H1 (cell line): ENCODE measurements at regions not wholly inside any gene's neighbourhood (a gene's known extent, or its start where the extent isn't known, plus 50 kb on each side); places are given as distances from the start of the nearest gene placed in this dataset.

Experiments
- BCL11A ChIP-seq, 2 experiments: IDR thresholded peaks; one replicate each; pipeline ENCODE4 v1.6.1; 2011; ENCODE audit warnings: low read depth in 2 of 2, low read length in 2 of 2, mild to moderate bottlenecking in 2 of 2
- CREB1 ChIP-seq: IDR thresholded peaks from 2 replicates; pipeline ENCODE4 v1.6.1; 2012; ENCODE audit warnings: inconsistent platforms
- EZH2 ChIP-seq: fragments of 200-600 bp; sonication (generic); IDR thresholded peaks from 2 replicates; pipeline ENCODE4 v1.7.1; 2012; ENCODE audit warnings: low read depth, mild to moderate bottlenecking, moderate library complexity, low read length, inconsistent platforms; ENCODE audit not compliant: severe bottlenecking
- HDAC2 ChIP-seq, 2 experiments: fragments of 300-600 bp in 1 of 2; sonication (generic) in 1 of 2; IDR thresholded peaks; 2 replicates each; pipeline ENCODE4 v1.6.1; 2011 to 2012; ENCODE audit warnings: low read depth in 2 of 2, low read length in 2 of 2, mild to moderate bottlenecking in 2 of 2, moderate library complexity in 2 of 2, borderline replicate concordance in 1 of 2, inconsistent platforms in 1 of 2
- JUND ChIP-seq: IDR thresholded peaks from 2 replicates; pipeline ENCODE4 v1.6.1; 2011; ENCODE audit warnings: mild to moderate bottlenecking, improper control_type of control experiment, low read length
- NRF1 ChIP-seq: IDR thresholded peaks from 2 replicates; pipeline ENCODE4 v1.6.1; 2011; ENCODE audit warnings: mild to moderate bottlenecking, low read depth, low read length, improper control_type of control experiment
- POLR2A ChIP-seq, 2 experiments: IDR thresholded peaks; 1 replicate in 1 of 2; 2 replicates in 1 of 2; pipeline ENCODE4 v1.6.1; 2011; ENCODE audit warnings: low read depth in 2 of 2, low read length in 2 of 2, mild to moderate bottlenecking in 2 of 2; ENCODE audit errors: control extremely low read depth in 1 of 2
- RAD21 ChIP-seq, 2 experiments: IDR thresholded peaks in 1 of 2; conservative IDR thresholded peaks in 1 of 2; 2 replicates each; pipeline ENCODE4 v1.6.1; 2011; ENCODE audit warnings: low read depth in 2 of 2, low read length in 2 of 2, improper control_type of control experiment in 1 of 2, inconsistent platforms in 1 of 2, mild to moderate bottlenecking in 1 of 2, moderate library complexity in 1 of 2
- SAP30 ChIP-seq: fragments of 300-600 bp; sonication (generic); IDR thresholded peaks from 2 replicates; pipeline ENCODE4 v1.7.1; 2012; ENCODE audit warnings: low read length, moderate library complexity, mild to moderate bottlenecking, inconsistent platforms; ENCODE audit not compliant: insufficient read depth, insufficient replicate concordance
- TAF7 ChIP-seq: optimal IDR thresholded peaks from 2 replicates; pipeline ENCODE3; 2011; ENCODE audit warnings: low read depth, mild to moderate bottlenecking, inconsistent platforms, low read length, moderate library complexity, borderline replicate concordance
- TF ChIP-seq, protein P1 (sequence below): IDR thresholded peaks from 2 replicates; pipeline ENCODE4 v1.6.1; 2012; ENCODE audit warnings: inconsistent platforms
- TF ChIP-seq, protein P2 (sequence below), 3 experiments: IDR thresholded peaks; 1 replicate in 2 of 3; 2 replicates in 1 of 3; pipeline versions ENCODE4 v1.5.1 to v1.6.1; 2011; ENCODE audit warnings: low read length in 3 of 3, mild to moderate bottlenecking in 3 of 3, inconsistent platforms in 2 of 3, low read depth in 1 of 3, moderate library complexity in 1 of 3; ENCODE audit not compliant: insufficient read depth in 1 of 3; ENCODE audit errors: control extremely low read depth in 1 of 3

DNA sequence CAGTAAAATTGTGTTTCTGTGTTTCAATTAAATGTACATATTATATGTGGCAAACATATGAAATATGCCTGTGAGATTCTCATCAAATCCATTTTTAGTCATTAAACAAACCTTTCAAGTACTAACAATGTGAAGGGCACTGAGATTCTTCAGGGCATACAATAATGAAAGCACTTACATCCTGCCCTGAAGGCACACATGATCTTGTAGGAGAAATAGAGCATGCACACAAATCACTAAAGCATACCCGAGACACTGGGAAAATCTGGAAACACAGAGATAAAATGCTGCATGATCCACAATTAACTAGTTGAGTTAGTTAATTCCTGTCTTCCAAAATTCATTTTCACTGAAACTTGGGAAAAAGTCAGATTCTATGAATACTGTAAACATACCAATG, 810.5 kb upstream of the NECTIN3 start:
- TF ChIP-seq NRF1 (no peak), POLR2A (IDR thresholded peaks at IDR 0.05; ENCODE audit: control extremely low read depth in 1 of 2, low read depth in 2 of 2, low read length in 2 of 2) (no peak), BCL11A (IDR thresholded peaks at IDR 0.05; ENCODE audit: low read depth in 2 of 2, low read length in 2 of 2) (no peak), EZH2 (no peak), SAP30 (no peak), CREB1 (no peak), TAF7 (no peak), RAD21 (IDR thresholded peaks at IDR 0.05 in 1 of 2, conservative IDR thresholded peaks at IDR 0.05 in 1 of 2; ENCODE audit: low read depth in 2 of 2, low read length in 2 of 2) (no peak), HDAC2 (IDR thresholded peaks at IDR 0.05; ENCODE audit: borderline replicate concordance in 1 of 2, low read depth in 2 of 2, low read length in 2 of 2) (no peak), JUND (no peak)
- TF ChIP-seq, protein P1, sequence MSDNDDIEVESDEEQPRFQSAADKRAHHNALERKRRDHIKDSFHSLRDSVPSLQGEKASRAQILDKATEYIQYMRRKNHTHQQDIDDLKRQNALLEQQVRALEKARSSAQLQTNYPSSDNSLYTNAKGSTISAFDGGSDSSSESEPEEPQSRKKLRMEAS, result no peak
- TF ChIP-seq, protein P2, sequence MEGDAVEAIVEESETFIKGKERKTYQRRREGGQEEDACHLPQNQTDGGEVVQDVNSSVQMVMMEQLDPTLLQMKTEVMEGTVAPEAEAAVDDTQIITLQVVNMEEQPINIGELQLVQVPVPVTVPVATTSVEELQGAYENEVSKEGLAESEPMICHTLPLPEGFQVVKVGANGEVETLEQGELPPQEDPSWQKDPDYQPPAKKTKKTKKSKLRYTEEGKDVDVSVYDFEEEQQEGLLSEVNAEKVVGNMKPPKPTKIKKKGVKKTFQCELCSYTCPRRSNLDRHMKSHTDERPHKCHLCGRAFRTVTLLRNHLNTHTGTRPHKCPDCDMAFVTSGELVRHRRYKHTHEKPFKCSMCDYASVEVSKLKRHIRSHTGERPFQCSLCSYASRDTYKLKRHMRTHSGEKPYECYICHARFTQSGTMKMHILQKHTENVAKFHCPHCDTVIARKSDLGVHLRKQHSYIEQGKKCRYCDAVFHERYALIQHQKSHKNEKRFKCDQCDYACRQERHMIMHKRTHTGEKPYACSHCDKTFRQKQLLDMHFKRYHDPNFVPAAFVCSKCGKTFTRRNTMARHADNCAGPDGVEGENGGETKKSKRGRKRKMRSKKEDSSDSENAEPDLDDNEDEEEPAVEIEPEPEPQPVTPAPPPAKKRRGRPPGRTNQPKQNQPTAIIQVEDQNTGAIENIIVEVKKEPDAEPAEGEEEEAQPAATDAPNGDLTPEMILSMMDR (IDR thresholded peaks at IDR 0.05; ENCODE audit: control extremely low read depth in 1 of 3, insufficient read depth in 1 of 3, low read depth in 1 of 3, low read length in 3 of 3), result no peak
